GM12892 (cell line): ENCODE measurements at regions not wholly inside any gene's neighbourhood (a gene's known extent, or its start where the extent isn't known, plus 50 kb on each side); places are given as distances from the start of the nearest gene placed in this dataset.

Experiments used
- POLR2A ChIP-seq: IDR thresholded peaks from 2 replicates; pipeline ENCODE4 v1.6.1; 2011; ENCODE audit warnings: low read depth, low read length, control low read depth
- POLR2AphosphoS5 ChIP-seq: IDR thresholded peaks from 2 replicates; pipeline ENCODE4 v1.6.1; 2011; ENCODE audit warnings: low read depth, low read length, control low read depth
- TAF1 ChIP-seq: IDR thresholded peaks from 2 replicates; pipeline ENCODE4 v1.6.1; 2011; ENCODE audit warnings: low read depth, mild to moderate bottlenecking, control low read depth, low read length, borderline replicate concordance

GRCh38 chr14:62528296-62528695 lies 517.0 kb downstream of the KCNH5 start:
- TF ChIP-seq POLR2AphosphoS5 (no peak), POLR2A (no peak), TAF1 (no peak)
